AG04450 (cell line): ENCODE measurements at regions not wholly inside any gene's neighbourhood (a gene's known extent, or its start where the extent isn't known, plus 50 kb on each side); places are given as distances from the start of the nearest gene placed in this dataset.

ENCODE experiments used
- CTCF ChIA-PET: fragments of 300-600, 350-600 bp; formaldehyde crosslinking; extraction: SDS; loops from one replicate; lab custom pipeline; 2022; ENCODE audit warnings: antibody characterized with exemption, inconsistent platforms; lab: Charles Lee
- POLR2A ChIA-PET: fragments of 350-600 bp; formaldehyde crosslinking; extraction: SDS; loops from one replicate; lab custom pipeline; 2021; ENCODE audit warnings: antibody characterized with exemption, inconsistent platforms; lab: Yijun Ruan, JAX
- DNase-seq: peaks from one replicate; pipeline ENCODE4 v3.0.0-alpha.2; 2011; ENCODE audit warnings: low read depth, low spot score
- H3K27ac ChIP-seq: one replicate; pipeline ENCODE4 v1.5.1; 2012; ENCODE audit warnings: low read depth, low read length, control low read depth
- H3K27me3 ChIP-seq: one replicate; pipeline ENCODE4 v1.6.0; 2012; ENCODE audit warnings: low read length; ENCODE audit not compliant: control insufficient read depth, insufficient read depth
- H3K4me3 ChIP-seq: 2 replicates; pipeline ENCODE4 v1.5.1; 2011; ENCODE audit warnings: mild to moderate bottlenecking, low read depth, low read length, control low read depth
- H3K9me3 ChIP-seq: 2 replicates; pipeline ENCODE4 v1.5.1; 2012; ENCODE audit warnings: low read length; ENCODE audit not compliant: control insufficient read depth, insufficient read depth
- TF ChIP-seq, protein P1 (sequence below): IDR thresholded peaks from 2 replicates; pipeline ENCODE4 v1.5.1; 2011; ENCODE audit warnings: low read depth, low read length, control low read depth, inconsistent platforms

DNA sequence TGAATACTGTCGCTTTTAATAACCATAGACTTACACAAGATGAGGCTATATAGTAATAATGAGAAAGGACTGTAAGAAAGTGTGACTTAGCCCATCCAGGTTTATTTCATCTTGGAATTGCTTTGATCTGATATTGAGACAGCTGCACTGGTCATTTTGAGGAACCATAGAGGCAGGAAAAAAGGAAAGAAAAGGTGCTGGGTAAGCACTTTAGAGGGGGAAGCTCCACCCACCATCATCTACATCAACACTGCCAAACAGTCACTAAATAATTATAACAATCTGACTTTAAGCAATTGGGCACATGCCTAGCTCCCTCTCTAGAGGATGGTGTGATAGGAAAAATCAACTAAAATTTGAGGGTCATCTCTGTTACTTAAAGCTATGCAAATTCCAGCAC is 70.6 kb upstream of the ST6GALNAC3 start:
- TF ChIP-seq, protein P1, sequence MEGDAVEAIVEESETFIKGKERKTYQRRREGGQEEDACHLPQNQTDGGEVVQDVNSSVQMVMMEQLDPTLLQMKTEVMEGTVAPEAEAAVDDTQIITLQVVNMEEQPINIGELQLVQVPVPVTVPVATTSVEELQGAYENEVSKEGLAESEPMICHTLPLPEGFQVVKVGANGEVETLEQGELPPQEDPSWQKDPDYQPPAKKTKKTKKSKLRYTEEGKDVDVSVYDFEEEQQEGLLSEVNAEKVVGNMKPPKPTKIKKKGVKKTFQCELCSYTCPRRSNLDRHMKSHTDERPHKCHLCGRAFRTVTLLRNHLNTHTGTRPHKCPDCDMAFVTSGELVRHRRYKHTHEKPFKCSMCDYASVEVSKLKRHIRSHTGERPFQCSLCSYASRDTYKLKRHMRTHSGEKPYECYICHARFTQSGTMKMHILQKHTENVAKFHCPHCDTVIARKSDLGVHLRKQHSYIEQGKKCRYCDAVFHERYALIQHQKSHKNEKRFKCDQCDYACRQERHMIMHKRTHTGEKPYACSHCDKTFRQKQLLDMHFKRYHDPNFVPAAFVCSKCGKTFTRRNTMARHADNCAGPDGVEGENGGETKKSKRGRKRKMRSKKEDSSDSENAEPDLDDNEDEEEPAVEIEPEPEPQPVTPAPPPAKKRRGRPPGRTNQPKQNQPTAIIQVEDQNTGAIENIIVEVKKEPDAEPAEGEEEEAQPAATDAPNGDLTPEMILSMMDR: no peak
- POLR2A ChIA-PET: no interaction called here
- H3K4me3 ChIP-seq: no peak overlapping the region
- CTCF ChIA-PET: interaction anchor here (3.6 kb wide), 1 partner anchor 13 kb away, joined by 18 read pairs; no protein-coding TSS in a partner anchor
- H3K27ac ChIP-seq: no peak overlapping the region
- no peak for DNase-seq
- no peaks in the 10 kb centered on the region; the same call in 1 of the 2 replicates for H3K9me3 ChIP-seq
- H3K27me3 ChIP-seq: no peaks in the 10 kb centered on the region

DNA sequence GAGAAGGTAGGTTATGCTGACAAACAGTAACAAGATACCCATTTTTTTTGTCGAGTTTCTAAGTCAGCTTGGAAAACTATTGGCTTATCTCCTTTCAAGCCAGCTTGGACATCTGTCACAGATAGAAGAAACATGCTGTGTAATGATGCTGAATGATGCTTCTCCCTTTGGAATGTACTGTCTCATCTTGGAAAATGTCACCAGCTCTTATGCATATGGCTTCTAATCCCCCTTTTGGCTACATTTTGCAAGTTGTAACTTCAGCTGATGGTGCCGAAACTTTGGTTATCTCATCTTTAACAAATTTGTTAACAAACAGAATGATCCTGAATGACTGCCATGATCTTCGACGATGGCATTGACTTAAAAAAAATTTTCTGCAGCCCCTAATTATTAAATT is 68.8 kb upstream of the ST6GALNAC3 start:
- TF ChIP-seq, protein P1: no peak
- H3K27me3 ChIP-seq: no peaks in the 10 kb centered on the region
- ChIA-PET POLR2A (no interaction called here), CTCF (interaction anchor here (3.6 kb wide), 1 partner anchor 15 kb away, joined by 18 read pairs; no protein-coding TSS in a partner anchor)
- no peaks in the 10 kb centered on the region; the same call in 1 of the 2 replicates for H3K9me3 ChIP-seq
- H3K27ac ChIP-seq: no peak overlapping the region
- DNase-seq: no peak
- no peak overlapping the region for H3K4me3 ChIP-seq

DNA sequence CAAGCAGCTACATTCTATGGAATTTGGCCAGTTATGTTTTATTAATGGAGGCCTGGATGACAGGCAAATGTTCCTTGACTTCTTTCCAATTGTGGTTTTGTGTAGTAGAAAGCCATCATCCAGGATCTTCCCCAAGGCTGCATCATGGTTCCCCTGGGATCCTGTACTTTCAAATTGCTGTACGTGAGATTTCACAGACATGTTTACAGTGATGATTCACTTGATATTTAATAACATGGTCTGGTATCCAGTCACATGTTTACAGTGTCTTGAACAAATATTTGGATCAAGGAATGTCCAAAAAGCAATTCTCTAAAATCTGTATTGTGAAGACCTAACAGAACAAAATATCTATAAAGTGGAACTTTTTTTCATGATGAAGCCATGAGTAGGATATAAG is 68.3 kb upstream of the ST6GALNAC3 start:
- no peak overlapping the region for H3K4me3 ChIP-seq
- H3K27me3 ChIP-seq: no peaks in the 10 kb centered on the region
- no peak overlapping the region for H3K27ac ChIP-seq
- TF ChIP-seq, protein P1: no peak
- POLR2A ChIA-PET: no interaction called here
- peak; percentile 49 for DNase-seq
- CTCF ChIA-PET: interaction anchor here (3.6 kb wide), 1 partner anchor 15 kb away, joined by 18 read pairs; no protein-coding TSS in a partner anchor
- no peaks in the 10 kb centered on the region for H3K9me3 ChIP-seq

DNA sequence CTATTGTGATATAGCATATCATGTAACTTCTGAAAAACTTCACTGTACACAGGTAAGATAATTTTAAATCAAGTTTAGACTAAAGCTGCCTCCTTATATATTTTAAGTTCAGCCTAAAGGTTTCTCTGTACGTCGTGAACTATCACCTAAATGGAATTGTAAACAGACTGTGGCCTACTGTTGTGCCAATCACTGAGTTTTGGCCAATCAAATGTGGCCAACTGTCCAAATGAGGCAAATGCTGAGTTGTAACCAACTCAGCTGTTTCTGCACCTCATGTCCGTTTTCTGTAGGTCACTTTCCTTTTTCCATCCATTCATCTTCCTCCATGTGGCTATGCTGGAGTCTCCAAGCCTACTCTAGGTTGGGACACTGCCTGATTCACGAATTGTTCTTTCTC is 63.7 kb upstream of the ST6GALNAC3 start:
- Histone ChIP-seq H3K9me3 (no peaks in the 10 kb centered on the region), H3K27me3 (no peaks in the 10 kb centered on the region), H3K4me3 (no peak overlapping the region), H3K27ac (no peak overlapping the region)
- TF ChIP-seq, protein P1: no peak
- POLR2A ChIA-PET: no interaction called here
- CTCF ChIA-PET: no interaction called here
- no peak for DNase-seq

DNA sequence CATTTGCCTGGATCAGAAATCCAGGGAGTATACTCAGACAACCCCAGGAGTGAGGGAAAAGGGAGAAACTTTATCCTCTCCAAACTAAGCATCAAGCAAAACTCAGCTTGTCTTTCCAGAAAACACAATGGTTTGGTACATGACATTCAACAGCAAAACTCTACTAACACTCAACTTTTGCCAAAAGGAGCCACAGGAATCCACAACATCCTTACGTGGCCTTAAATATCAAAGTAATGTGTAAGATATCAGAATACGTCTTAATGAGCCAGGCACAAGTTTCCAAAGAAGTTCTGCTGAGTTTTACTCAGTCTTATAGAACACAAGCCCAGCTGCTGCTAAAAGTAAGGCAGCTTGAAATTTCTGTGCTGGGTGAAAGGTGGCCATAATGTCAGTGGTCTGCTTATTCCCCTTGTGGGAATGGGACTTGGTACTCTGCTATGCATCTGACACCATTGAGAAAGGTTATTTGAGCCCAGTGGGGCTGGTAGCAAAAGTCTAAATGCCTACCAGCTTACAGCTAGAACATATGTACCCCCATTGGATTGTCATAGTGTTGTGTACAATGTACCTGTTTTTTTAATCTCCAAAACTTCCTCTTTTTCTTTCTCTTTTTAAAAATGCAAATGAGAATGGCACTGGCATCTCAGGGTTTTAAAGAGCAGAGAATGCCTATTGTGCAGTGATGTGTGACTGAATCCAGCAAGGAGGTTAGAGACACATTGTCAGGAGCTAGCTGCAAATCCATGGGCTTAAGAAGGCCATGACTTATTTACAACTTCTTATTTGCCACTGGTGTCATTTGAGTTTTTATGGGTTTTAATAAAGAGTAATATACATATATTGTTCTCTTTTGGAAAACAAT is 62.0 kb upstream of the ST6GALNAC3 start:
- Histone ChIP-seq H3K27ac (no peak overlapping the region), H3K4me3 (no peak overlapping the region), H3K9me3 (no peaks in the 10 kb centered on the region), H3K27me3 (no peaks in the 10 kb centered on the region)
- ChIA-PET POLR2A (no interaction called here), CTCF (no interaction called here)
- TF ChIP-seq, protein P1: no peak
- no peak for DNase-seq
